ENCODE measurements at regions not wholly inside any gene's neighbourhood (a gene's known extent, or its start where the extent isn't known, plus 50 kb on each side); places are given as distances from the start of the nearest gene placed in this dataset.

- TF ChIP-seq CTCF (conservative IDR thresholded peaks at IDR 0.05; ENCODE audit: low read depth, low read length), result no peak
- TF ChIP-seq EZH2 (IDR thresholded peaks at IDR 0.05; ENCODE audit: borderline replicate concordance, low read depth, low read length, poor library complexity, severe bottlenecking), result no peak
Measured at GRCh38 chr1:83694449-83694848, 304.5 kb downstream of the TTLL7 start.

All from A673 (cell line).